Suprapubic skin (tissue), 3 donors: ENCODE measurements at regions not wholly inside any gene's neighbourhood (a gene's known extent, or its start where the extent isn't known, plus 50 kb on each side); places are given as distances from the start of the nearest gene placed in this dataset.

ENCODE experiments used
- CTCF ChIP-seq, 2 donors: fragments of 200-600 bp in 1 of 2; fragments of 450-650 bp in 1 of 2; sonication (generic) in 1 of 2; IDR thresholded peaks; one replicate each; pipeline ENCODE4 v1.5.1; 2016 to 2019; ENCODE audit warnings: antibody characterized with exemption in 2 of 2, mild to moderate bottlenecking in 1 of 2, moderate library complexity in 1 of 2
- EP300 ChIP-seq: sonication (generic); formaldehyde crosslinking; IDR thresholded peaks from one replicate; pipeline ENCODE4 v1.6.1; 2017; ENCODE audit warnings: antibody characterized with exemption

- TF ChIP-seq CTCF (IDR thresholded peaks at IDR 0.05) (no peak), EP300 (no peak)
These were observed 267.3 kb downstream of the SNAPC1 start for GRCh38 chr14:62029569-62029924.
